GM21737 (cell line): ENCODE measurements at regions not wholly inside any gene's neighbourhood (a gene's known extent, or its start where the extent isn't known, plus 50 kb on each side); places are given as distances from the start of the nearest gene placed in this dataset.
"Not testable (repeated sequence)": the region's sequence is repeated elsewhere in the genome, so short reads cannot be mapped to it uniquely, and the experiment has no call there.

Experiments used
- ATAC-seq: cut with Tn5 transposase; IDR thresholded peaks from one replicate; pipeline ENCODE4 v1.9.1; 2021; ENCODE audit warnings: mild to moderate bottlenecking, moderate library complexity; ENCODE audit not compliant: unreplicated experiment

DNA sequence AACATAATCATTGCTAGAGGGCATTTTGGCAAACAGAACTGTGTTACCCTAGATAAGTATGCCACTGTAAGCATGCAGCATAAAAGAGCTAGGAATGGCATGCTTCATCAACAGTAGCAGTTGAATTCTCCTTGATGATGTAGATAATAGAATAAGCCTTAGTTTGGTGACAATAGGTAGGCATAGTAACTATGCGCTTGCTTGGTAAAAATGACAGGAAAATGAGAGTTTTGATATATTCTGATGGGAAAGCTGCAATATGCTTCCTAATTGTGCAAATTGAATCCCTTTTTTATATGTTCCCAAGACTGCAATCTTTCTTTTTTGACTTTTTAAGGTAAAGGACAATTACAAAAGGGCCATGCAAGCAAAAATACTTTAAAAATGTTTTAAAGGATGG lies 930.9 kb upstream of the FAM98A start:
- no peak for ATAC-seq

GRCh38 chr2:34523958-34524514 lies 924.9 kb upstream of the FAM98A start:
- no peak for ATAC-seq

DNA sequence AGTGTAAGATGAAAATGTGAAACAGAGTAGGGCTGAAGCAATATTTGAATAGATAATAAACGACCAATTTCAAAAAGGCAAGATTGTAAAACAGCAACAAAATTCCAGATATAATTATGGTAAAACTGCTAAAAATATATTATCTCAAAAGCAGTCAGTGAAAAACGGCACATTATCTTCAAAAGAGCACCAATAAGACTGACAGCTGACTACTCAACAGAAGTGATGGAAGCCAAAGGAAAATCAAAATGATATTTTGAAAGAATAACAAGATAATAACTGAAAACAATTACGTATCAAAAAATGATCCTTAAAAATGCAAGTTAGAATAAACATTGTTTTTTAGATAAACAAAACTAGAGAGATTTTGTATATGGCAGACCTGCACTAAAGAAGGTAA lies 920.6 kb upstream of the FAM98A start:
- ATAC-seq: no peak

GRCh38 chr2:34498561-34498960 lies 899.5 kb upstream of the FAM98A start:
- ATAC-seq: no peak

GRCh38 chr2:34494192-34494591 lies 895.1 kb upstream of the FAM98A start:
- not testable (repeated sequence) for ATAC-seq

DNA sequence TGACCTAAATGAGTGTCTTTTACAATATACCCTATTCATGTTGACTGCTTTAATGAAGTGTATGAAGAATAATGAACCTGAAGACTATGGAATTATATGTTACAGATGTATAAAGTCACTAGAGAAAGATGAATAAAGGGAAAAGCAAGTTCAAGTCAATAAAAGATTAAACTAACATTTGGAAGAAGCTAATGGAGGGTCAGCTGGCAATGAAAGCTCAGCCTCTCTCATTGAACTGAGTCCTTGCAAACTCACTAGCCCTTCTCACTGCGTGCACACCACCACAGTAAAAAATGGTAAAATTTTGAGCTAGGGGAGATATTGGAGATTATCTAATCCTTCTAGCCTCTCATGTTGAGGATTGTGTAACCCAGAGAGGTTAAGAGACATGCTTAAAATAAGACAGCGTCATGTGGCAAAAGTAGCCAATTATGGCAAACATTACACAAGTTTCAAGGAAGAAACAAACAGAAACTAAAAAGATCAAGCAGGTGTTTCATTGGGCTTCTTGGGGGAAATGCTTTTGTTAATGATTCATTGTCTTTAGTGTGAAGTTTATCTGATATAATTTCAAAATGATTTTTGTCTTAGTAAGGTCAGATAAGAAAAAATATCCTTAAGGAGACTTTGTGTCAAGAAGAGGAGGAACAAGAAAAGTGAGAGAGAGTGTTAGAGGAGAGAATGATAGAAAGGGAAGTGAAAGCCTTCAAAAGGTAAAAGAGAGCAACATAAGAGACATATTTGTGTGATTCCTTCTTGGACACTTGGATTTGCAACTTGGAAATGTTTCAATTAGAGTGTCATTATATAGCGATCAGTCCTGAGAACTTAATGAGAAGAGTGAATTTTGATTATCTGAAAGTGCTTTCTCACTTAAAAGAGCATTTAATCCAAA lies 893.7 kb upstream of the FAM98A start:
- no peak for ATAC-seq

DNA sequence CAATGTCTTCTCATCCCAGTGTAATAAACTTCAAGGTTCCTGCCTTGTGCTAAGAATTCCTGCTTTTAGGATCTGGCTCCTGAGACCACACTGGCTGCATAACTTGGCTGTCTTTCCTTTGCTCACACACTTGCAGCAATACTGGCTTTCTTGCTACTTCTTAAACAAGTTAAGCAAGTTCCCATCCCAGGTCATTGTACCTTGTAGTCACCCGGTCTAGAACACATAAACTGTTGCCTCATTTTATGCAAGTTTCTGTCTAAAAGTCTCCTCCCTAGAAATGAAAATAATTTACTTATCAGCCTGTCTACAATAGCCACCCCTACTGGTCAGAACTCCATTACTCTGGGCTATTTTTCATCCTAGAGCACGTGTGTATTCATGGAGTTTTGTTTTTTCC lies 887.9 kb upstream of the FAM98A start:
- ATAC-seq: no peak

GRCh38 chr2:34481542-34481941 lies 882.4 kb upstream of the FAM98A start:
- no peak for ATAC-seq

DNA sequence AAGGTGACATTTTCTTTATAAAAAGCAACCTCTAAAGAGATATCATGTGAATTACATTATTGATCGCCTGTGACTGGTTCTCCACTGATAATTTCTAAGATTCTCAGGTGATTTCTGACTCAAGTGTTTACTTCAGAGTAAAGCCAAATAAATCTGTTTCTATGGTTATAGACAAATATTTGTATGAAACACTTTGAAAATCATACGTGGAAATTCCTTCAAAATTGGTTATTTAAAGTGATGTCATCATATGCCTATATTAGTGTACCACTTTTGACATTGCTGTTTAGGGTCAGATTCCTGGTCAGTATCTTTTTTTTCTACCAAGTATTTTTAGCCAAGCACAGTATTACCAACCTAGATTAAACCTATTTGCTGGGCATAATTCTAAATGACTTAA lies 881.3 kb upstream of the FAM98A start:
- ATAC-seq: no peak

- no peak for ATAC-seq
Measured at GRCh38 chr2:34475156-34475555, 876.1 kb upstream of the FAM98A start.

DNA sequence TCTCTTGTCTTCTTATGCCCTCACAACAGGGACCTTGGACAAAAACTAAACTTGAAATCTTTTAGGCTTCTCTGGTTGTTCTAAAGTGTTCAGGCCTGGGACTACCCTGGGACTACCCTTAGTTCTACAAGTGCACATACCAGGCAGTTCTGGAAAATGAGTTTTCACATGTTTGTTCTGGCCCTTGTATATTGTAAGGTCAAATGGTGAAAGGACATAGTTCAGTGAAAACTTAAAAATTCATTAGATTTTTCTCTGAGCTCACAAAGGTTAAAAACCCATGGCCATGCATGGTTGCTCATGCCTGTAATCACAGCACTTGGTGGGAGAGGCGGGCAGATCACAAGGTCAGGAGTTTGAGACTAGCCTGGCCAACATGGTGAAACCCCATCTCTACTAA lies 875.5 kb upstream of the FAM98A start:
- ATAC-seq: no peak

- no peak for ATAC-seq
Measured at GRCh38 chr2:34447097-34447496, 848.0 kb upstream of the FAM98A start.

DNA sequence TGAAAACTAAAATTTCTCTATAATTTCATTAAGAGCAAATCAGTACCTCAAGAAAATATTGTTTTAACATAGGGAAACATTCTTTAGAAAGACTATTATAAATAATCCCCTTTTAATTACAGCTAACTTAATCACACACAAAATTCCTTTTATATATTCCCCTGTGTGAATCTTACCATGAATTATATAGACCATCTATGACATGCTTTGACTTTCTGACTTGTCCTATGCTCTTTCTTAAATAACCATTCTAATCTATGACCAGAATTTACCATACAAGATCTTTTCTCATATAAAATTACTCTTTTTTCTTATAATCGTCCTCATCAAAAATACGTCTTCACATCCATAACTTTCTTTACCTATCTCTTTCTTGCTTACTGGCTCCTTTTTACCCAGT lies 824.2 kb upstream of the FAM98A start:
- no peak for ATAC-seq

- no peak for ATAC-seq
Measured at GRCh38 chr2:34419856-34420255, 820.8 kb upstream of the FAM98A start.

DNA sequence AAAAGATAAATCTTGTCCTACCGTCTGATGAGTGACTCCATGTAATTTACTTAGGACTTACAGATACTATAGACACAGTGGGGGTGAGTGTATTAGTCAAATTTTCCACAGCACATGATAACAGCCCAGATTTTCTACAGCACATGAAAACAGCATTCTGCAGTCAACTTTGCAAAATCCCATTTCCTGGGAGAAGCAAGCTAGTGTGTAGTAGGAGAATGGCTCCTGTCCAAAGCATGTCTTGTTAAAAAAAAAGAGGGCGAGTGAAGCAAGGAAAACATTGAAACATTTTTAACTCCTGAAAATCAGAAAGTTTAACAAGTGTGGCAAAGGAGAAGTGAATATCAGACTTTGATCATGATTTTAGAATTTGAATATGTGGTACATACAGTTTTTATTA lies 817.8 kb upstream of the FAM98A start:
- no peak for ATAC-seq

DNA sequence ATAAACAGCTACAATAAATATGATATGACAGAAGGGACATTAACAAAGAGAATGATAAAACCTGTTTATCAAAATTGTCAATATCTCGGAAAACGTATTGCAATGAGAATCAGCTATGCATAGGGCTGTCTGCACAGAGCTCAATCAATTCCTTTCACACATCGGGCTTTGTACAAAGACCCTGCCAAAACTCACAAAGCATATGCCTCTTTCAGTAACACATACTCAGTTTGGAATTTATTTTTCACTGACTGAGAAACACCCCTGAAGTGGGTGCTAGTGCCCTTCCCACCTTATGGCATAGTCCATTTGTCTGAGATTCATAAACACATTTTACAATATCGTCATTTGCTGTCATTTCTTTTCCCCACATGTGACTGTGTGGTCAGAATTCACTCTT lies 815.8 kb upstream of the FAM98A start:
- no peak for ATAC-seq

DNA sequence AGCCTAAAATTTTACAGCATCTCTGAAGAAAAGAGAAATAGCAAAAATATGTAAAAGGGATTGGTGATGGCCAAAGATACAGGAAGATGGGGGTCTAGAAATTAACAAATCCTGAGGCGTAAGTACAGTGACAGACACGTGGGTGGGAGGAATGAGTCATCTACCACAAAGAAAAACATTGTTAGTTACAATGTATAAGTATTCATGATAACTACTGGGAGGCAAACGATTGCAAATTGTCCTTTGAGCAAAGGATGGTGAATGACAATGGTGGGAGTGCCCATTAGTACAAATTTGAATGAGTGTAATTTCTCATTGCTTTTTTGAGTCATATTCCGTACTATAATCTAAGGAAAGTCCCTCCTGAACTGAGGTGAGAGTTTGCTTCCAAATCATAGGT lies 809.0 kb upstream of the FAM98A start:
- no peak for ATAC-seq

- ATAC-seq: no peak
Measured at GRCh38 chr2:34403512-34403911, 804.4 kb upstream of the FAM98A start.

DNA sequence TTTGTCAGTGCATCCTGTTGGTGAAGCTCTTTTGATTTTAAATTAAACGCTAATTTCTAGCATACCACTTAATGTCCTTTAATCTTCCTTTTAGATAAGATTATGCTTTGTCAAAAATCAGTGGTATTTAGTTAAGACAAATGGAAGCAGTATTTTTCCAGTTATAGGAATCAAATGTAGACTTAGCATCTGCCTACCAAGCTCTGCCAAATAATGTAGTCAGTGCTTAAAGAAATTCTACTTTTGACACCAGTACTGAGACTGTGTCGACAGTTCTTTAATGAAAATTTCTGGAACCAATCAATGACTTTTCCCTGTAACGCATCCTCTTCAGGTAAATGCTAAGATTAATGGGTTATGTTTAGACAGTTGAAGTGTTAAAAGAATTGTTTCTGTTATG lies 803.3 kb upstream of the FAM98A start:
- no peak for ATAC-seq

DNA sequence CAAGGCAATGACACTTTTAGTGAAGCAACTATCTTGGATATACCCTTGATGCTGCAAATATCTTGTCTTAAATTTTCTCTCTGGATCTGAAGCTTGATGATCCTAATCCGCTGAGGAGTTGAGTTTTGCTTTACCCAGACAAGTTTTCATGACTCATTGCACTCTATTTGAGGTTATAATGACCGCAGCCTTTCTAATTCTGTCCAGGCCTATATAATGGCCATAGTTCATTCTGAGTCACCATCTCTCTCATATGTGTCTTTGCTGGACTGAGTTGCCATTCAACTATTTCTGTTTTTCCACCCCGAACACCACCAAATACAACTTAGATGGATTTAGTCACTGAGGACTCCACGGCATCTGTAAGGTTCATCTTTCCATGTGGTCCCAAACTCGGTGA lies 802.1 kb upstream of the FAM98A start:
- ATAC-seq: no peak

GRCh38 chr2:34388446-34388845 lies 789.3 kb upstream of the FAM98A start:
- ATAC-seq: no peak

GRCh38 chr2:34387536-34387935 lies 788.4 kb upstream of the FAM98A start:
- no peak for ATAC-seq

DNA sequence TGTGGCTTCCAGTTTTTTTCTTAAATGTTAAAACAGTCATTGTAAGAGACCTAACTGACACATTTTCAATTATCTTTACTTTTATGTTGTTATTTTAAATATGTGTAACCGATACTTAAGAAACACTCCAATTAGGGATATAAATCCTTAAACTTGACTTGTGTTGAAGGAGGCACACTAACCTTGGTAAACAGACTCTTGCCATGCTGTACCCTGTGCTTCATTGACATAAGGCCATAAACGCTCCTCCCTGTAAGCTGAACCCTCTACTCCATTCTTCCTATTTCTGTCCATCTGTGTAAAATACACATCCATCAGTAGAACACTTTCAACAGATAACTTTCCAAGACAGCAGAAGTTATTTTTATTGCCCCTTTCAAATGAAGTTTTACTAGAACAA lies 780.5 kb upstream of the FAM98A start:
- ATAC-seq: no peak
